GM21528 (cell line): ENCODE measurements at regions not wholly inside any gene's neighbourhood (a gene's known extent, or its start where the extent isn't known, plus 50 kb on each side); places are given as distances from the start of the nearest gene placed in this dataset.

Source experiments
- ATAC-seq: cut with Tn5 transposase; IDR thresholded peaks from one replicate; pipeline ENCODE4 v1.9.1; 2021; ENCODE audit warnings: mild to moderate bottlenecking, moderate library complexity; ENCODE audit not compliant: unreplicated experiment, low FRiP score

GRCh38 chr1:105636052-105636451, 1420.4 kb upstream of the PRMT6 start:
- ATAC-seq: no peak

- no peak for ATAC-seq
Measured at GRCh38 chr1:105641407-105641806, 1415.1 kb upstream of the PRMT6 start.

- ATAC-seq: no peak
Measured at GRCh38 chr1:105652109-105652508, 1404.4 kb upstream of the PRMT6 start.

- no peak for ATAC-seq
Measured at GRCh38 chr1:105655032-105655431, 1401.4 kb upstream of the PRMT6 start.

- no peak for ATAC-seq
Measured at GRCh38 chr1:105664495-105664894, 1392.0 kb upstream of the PRMT6 start.

GRCh38 chr1:105678334-105678733, 1378.1 kb upstream of the PRMT6 start:
- ATAC-seq: no peak

GRCh38 chr1:105684714-105685113, 1371.8 kb upstream of the PRMT6 start:
- no peak for ATAC-seq

- ATAC-seq: no peak
Measured at GRCh38 chr1:105686026-105686425, 1370.4 kb upstream of the PRMT6 start.

GRCh38 chr1:105686874-105687690, 1369.4 kb upstream of the PRMT6 start:
- no peak for ATAC-seq

- no peak for ATAC-seq
Measured at GRCh38 chr1:105700723-105701122, 1355.8 kb upstream of the PRMT6 start.

- no peak for ATAC-seq
Measured at GRCh38 chr1:105724286-105724685, 1332.2 kb upstream of the PRMT6 start.

GRCh38 chr1:105730701-105731100, 1325.8 kb upstream of the PRMT6 start:
- ATAC-seq: no peak

- ATAC-seq: no peak
Measured at GRCh38 chr1:105736349-105736748, 1320.1 kb upstream of the PRMT6 start.

- no peak for ATAC-seq
Measured at GRCh38 chr1:105779727-105780126, 1276.7 kb upstream of the PRMT6 start.

- ATAC-seq: no peak
Measured at GRCh38 chr1:105785021-105785420, 1271.5 kb upstream of the PRMT6 start.

- no peak for ATAC-seq
Measured at GRCh38 chr1:105793536-105794146, 1262.8 kb upstream of the PRMT6 start.

- no peak for ATAC-seq
Measured at GRCh38 chr1:105795741-105796140, 1260.7 kb upstream of the PRMT6 start.

- no peak for ATAC-seq
Measured at GRCh38 chr1:105830571-105831146, 1225.8 kb upstream of the PRMT6 start.

GRCh38 chr1:105838071-105838470, 1218.4 kb upstream of the PRMT6 start:
- no peak for ATAC-seq

- no peak for ATAC-seq
Measured at GRCh38 chr1:105865546-105865945, 1190.9 kb upstream of the PRMT6 start.

GRCh38 chr1:105872817-105873216, 1183.7 kb upstream of the PRMT6 start:
- ATAC-seq: no peak

GRCh38 chr1:105874621-105875020, 1181.9 kb upstream of the PRMT6 start:
- no peak for ATAC-seq
